ENCODE measurements at regions not wholly inside any gene's neighbourhood (a gene's known extent, or its start where the extent isn't known, plus 50 kb on each side); places are given as distances from the start of the nearest gene placed in this dataset.

DNA sequence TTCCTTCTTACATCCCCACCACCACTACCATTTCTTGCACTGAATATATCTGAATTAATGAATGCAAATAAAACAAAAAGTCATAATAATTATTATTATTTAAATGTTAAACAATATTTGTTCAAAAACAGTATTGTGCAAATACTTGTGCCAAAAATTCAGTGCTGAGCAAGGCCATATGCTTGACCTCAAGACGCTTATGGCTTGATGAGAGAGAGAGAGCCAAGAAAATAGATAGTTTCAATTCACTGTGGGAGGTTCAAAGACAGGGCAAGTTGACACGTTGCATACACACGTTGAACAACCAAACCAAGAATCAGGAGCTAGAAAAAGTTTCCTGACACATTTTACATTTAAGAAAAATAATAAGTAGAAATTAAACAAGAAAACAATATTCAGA, 1421.7 kb downstream of the KCNT2 start:
- no peak for DNase-seq (ENCODE audit: low read depth in 1 of 2, low spot score in 1 of 2)
- Histone ChIP-seq H3K4me3 (replicated peaks; ENCODE audit: insufficient read depth, low read length) (no peak overlapping the region), H3K27me3 (ENCODE audit: insufficient read depth, poor library complexity, severe bottlenecking) (no peaks in the 10 kb centered on the region), H3K27ac (replicated peaks) (no peak overlapping the region)
- TF ChIP-seq SPI1 (IDR thresholded peaks at IDR 0.05; ENCODE audit: borderline replicate concordance, low read depth): no peak
- TF ChIP-seq, protein P1, sequence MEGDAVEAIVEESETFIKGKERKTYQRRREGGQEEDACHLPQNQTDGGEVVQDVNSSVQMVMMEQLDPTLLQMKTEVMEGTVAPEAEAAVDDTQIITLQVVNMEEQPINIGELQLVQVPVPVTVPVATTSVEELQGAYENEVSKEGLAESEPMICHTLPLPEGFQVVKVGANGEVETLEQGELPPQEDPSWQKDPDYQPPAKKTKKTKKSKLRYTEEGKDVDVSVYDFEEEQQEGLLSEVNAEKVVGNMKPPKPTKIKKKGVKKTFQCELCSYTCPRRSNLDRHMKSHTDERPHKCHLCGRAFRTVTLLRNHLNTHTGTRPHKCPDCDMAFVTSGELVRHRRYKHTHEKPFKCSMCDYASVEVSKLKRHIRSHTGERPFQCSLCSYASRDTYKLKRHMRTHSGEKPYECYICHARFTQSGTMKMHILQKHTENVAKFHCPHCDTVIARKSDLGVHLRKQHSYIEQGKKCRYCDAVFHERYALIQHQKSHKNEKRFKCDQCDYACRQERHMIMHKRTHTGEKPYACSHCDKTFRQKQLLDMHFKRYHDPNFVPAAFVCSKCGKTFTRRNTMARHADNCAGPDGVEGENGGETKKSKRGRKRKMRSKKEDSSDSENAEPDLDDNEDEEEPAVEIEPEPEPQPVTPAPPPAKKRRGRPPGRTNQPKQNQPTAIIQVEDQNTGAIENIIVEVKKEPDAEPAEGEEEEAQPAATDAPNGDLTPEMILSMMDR (IDR thresholded peaks at IDR 0.05; ENCODE audit: insufficient read depth, low read length): no peak
- no peak for TF ChIP-seq POLR2AphosphoS5 (IDR thresholded peaks at IDR 0.05; ENCODE audit: low read depth)
- TF ChIP-seq, protein P2, sequence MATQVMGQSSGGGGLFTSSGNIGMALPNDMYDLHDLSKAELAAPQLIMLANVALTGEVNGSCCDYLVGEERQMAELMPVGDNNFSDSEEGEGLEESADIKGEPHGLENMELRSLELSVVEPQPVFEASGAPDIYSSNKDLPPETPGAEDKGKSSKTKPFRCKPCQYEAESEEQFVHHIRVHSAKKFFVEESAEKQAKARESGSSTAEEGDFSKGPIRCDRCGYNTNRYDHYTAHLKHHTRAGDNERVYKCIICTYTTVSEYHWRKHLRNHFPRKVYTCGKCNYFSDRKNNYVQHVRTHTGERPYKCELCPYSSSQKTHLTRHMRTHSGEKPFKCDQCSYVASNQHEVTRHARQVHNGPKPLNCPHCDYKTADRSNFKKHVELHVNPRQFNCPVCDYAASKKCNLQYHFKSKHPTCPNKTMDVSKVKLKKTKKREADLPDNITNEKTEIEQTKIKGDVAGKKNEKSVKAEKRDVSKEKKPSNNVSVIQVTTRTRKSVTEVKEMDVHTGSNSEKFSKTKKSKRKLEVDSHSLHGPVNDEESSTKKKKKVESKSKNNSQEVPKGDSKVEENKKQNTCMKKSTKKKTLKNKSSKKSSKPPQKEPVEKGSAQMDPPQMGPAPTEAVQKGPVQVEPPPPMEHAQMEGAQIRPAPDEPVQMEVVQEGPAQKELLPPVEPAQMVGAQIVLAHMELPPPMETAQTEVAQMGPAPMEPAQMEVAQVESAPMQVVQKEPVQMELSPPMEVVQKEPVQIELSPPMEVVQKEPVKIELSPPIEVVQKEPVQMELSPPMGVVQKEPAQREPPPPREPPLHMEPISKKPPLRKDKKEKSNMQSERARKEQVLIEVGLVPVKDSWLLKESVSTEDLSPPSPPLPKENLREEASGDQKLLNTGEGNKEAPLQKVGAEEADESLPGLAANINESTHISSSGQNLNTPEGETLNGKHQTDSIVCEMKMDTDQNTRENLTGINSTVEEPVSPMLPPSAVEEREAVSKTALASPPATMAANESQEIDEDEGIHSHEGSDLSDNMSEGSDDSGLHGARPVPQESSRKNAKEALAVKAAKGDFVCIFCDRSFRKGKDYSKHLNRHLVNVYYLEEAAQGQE (IDR thresholded peaks at IDR 0.05; ENCODE audit: insufficient replicate concordance, low read depth): no peak
- no peak for TF ChIP-seq GABPA (IDR thresholded peaks at IDR 0.05; ENCODE audit: low read depth)

DNA sequence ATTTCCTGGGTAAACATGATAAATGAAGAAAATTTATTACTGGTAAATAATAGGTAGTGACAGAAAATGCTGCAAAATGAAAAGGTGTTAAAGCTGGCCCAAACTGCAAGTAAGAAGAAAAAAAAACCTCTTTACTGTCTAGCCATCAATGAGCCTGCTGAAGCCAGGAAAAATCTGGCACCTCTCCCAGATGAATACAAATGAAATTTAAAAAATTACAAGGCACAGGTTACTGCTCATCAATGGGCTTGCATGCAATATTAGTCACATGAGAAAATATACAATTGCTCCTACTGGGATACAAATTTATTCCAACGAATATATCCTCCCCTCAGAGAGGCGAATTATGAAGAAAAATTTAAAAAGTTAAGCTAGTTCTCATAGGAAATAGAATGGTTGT, 1422.5 kb downstream of the KCNT2 start:
- no peak for DNase-seq (ENCODE audit: low read depth in 1 of 2, low spot score in 1 of 2)
- Histone ChIP-seq H3K27me3 (ENCODE audit: insufficient read depth, poor library complexity, severe bottlenecking) (no peaks in the 10 kb centered on the region), H3K4me3 (replicated peaks; ENCODE audit: insufficient read depth, low read length) (no peak overlapping the region), H3K27ac (replicated peaks) (no peak overlapping the region)
- TF ChIP-seq, protein P2 (IDR thresholded peaks at IDR 0.05; ENCODE audit: insufficient replicate concordance, low read depth): no peak
- TF ChIP-seq GABPA (IDR thresholded peaks at IDR 0.05; ENCODE audit: low read depth): no peak
- no peak for TF ChIP-seq POLR2AphosphoS5 (IDR thresholded peaks at IDR 0.05; ENCODE audit: low read depth)
- TF ChIP-seq, protein P1 (IDR thresholded peaks at IDR 0.05; ENCODE audit: insufficient read depth, low read length): no peak
- TF ChIP-seq SPI1 (IDR thresholded peaks at IDR 0.05; ENCODE audit: borderline replicate concordance, low read depth): no peak

DNA sequence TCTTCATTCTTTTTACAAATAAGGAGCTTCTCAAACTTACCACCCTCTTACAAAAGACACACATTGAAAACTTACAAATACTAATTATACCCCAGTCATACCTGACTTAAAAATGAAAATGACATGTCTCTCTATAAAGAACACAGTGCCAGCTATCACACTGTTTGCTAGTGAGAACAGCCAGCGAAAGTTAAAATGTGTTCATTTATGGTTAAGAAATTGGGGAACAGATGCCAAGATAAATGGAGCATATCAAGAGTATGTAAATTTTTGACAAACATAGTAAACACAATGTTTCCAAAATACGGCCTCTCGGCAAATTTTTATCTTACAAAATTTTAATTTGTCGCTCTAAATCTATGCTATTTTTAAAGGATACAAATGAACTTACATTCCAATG, 1422.9 kb downstream of the KCNT2 start:
- no peak overlapping the region for H3K4me3 ChIP-seq (replicated peaks; ENCODE audit: insufficient read depth, low read length)
- no peak for DNase-seq (ENCODE audit: low read depth in 1 of 2, low spot score in 1 of 2)
- H3K27me3 ChIP-seq (ENCODE audit: insufficient read depth, poor library complexity, severe bottlenecking): no peaks in the 10 kb centered on the region
- TF ChIP-seq, protein P2 (IDR thresholded peaks at IDR 0.05; ENCODE audit: insufficient replicate concordance, low read depth): no peak
- TF ChIP-seq GABPA (IDR thresholded peaks at IDR 0.05; ENCODE audit: low read depth) (no peak), POLR2AphosphoS5 (IDR thresholded peaks at IDR 0.05; ENCODE audit: low read depth) (no peak), SPI1 (IDR thresholded peaks at IDR 0.05; ENCODE audit: borderline replicate concordance, low read depth) (no peak)
- TF ChIP-seq, protein P1 (IDR thresholded peaks at IDR 0.05; ENCODE audit: insufficient read depth, low read length): no peak
- no peak overlapping the region for H3K27ac ChIP-seq (replicated peaks)

All from HL-60 (cell line).